SK-N-DZ (cell line): ENCODE measurements at regions not wholly inside any gene's neighbourhood (a gene's known extent, or its start where the extent isn't known, plus 50 kb on each side); places are given as distances from the start of the nearest gene placed in this dataset.
A peak's percentile ranks its signal among the peaks of the same experiment; 100 is the strongest.
"Not testable (repeated sequence)": the region's sequence is repeated elsewhere in the genome, so short reads cannot be mapped to it uniquely, and the experiment has no call there.

ENCODE experiments used
- DNase-seq: peaks from one replicate; pipeline ENCODE4 v3.0.0-alpha.2; 2015; ENCODE audit warnings: low spot score

DNA sequence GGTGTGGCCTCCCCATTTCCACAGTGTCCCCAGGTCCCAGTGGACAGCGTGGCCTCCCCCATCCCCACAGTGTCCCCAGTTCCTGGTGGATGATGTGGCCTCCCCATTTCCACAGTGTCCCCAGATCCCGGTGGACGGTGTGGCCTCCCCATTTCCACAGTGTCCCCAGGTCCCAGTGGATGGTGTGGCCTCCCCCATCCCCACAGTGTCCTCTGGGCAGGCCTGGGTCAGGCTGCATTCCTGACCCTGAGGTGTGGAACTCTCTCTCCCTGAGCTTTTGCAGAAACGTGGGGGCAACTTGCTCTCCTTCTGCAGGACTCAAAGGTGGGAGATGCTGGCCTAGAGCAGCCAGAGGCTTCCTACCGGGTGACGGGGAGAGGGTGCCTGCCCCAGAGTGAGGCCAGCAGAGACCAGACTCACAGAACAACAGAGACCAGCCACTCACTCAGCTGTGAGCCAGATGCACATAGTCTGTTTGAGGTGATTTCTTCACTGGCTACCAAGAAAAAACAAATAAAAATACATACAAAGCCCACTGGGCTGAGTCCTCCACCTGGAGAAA lies 85.8 kb upstream of the FGF3 start:
- no peak for DNase-seq

DNA sequence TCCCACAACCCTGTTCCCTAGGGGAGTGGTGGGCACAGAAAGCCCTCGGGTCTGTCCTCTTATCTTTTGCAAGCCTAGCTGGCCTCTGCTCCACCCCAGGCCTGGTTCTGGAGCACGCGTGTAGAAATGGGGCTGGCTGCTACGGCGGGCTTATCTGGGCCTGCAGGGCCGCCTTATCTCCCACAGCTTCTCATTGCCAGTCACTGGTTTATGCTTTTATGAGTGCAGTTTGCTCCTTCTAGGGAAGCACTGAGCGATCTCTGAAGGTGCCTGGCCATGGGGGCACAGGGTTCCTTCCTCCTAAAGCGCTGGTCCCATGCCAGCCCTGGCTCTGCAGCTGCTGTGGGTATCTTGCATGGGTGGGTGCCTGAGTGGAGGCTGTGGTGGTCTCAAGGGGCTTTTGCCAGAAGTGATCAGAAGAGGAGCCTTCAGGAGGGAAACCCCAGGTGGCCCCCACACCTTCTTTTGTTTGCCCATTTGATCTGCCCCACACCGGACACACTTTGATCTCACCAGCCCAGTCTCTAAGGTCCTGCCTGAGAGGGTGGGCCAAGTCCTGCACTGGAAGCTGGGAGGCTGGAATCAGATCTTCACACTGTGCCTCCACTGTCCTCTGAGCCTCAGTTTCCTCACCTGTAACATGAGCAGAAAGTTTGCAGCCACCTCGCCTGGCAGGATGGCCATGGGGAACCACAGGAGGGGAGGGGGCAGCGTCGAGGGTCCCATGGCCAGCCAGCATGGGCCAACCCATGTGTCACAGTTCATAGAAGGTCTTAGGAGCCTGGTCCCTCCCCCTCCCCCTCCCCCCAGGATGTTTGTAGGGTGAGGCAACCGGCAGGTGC lies 86.6 kb upstream of the FGF3 start:
- DNase-seq = no peak

DNA sequence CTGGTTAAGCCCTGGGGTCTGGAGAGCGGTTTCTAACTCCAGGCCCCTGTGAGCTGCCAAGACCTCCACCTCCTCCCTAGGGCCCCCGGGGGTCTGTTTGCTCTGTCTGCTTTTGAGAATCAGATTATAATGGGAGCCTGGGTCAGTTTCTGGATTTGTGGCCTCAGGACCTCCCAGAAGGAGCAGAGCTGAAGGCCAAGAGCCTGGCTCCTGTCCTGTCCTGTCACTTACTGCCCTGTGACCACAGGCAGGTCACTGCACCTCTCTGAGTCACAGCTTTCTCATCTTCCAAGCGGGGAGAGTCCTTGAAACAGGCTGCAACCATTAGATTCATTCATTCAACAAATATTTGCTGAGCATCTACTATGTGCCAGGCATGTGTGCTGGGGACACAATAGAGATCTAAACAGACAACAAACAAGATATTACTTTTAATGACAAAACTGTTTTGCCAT lies 87.3 kb upstream of the FGF3 start:
- no peak for DNase-seq

- DNase-seq = no peak
These were observed 88.4 kb upstream of the FGF3 start for GRCh38 chr11:69907611-69908010.

- no peak for DNase-seq
These were observed 89.5 kb upstream of the FGF3 start for GRCh38 chr11:69908511-69909220.

DNA sequence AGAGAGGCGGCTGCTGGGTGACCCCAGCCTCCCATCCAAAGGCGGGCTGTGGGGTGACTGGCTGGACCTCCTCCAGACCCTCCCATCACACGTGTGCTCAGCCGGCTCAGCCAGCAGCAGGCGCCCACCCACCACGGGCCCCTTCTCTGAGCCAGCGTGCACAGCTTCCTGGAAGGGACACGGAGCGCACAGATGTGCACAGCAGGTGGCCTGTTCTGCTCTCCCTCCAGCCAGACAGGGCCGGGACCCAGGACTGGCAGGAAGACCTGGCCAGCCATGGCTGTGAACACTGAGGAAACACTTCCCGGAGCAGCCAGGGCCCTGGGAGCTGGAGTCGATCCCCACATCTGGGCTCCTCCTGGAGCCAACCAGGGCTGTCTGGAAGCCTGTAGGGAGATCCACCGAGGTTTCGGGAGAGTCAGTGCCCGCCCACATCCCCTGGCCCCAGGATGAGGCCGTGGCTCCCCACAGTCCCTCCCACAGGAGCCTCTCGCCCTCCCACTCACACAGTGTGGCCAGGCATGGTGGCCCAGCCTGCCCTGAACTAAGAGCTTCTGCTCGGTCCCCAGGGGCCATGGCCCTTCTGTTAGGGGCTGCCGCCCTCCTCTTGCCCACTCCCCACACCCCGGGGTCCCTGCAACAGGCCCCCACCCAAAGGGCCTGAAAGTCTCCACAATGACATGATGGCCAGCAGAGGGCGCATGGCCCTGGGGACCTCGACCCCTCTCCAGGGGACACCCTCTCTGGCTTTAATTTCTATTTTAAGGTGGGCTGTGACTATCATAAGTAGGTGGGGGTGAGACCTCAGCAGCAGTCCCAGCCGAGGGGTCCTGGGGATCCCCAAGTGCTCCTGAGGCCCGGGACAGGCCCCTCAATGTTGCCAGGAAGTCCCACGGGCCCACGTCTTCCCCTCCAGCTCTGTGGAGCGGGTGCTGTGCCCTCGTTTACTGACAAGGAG lies 90.6 kb upstream of the FGF3 start:
- no peak for DNase-seq

DNA sequence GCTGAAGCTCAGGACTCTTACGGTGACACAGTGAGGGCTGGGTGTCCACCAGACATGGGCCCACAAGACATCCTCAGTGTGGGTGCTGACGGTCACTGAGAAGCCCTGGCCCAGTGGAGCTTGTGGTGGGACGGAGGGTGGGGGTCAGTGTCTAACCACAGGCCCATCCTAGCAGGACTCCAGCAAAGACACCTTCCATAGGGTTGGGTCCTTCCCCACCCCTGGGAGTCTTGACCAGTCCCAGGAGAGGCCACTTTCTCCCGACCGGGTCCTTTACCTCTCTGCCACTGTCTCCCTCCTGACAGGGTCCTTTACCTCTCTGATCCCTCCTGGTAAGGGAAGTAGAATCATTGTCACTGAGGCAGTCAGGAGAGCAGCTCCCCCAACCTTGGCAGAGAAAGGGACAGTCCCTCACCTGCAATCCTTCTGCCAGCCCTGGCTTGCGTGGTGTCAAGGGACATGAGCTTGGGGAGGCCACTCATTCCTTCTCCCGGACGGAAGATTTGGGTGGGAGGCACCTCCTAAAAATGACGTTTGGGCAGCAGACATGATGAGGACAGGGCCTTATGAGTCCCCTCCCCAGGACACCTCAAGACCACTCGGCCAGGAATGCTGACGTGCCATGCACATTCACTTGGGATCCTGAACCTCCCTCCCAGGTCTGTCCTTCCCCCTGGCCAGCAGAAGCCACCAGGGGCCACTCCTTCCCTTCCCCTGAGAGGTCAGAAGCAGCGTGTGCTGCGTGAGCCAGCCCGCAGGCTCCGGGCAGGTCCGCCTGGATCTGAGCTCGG lies 91.5 kb upstream of the FGF3 start:
- DNase-seq = no peak

DNA sequence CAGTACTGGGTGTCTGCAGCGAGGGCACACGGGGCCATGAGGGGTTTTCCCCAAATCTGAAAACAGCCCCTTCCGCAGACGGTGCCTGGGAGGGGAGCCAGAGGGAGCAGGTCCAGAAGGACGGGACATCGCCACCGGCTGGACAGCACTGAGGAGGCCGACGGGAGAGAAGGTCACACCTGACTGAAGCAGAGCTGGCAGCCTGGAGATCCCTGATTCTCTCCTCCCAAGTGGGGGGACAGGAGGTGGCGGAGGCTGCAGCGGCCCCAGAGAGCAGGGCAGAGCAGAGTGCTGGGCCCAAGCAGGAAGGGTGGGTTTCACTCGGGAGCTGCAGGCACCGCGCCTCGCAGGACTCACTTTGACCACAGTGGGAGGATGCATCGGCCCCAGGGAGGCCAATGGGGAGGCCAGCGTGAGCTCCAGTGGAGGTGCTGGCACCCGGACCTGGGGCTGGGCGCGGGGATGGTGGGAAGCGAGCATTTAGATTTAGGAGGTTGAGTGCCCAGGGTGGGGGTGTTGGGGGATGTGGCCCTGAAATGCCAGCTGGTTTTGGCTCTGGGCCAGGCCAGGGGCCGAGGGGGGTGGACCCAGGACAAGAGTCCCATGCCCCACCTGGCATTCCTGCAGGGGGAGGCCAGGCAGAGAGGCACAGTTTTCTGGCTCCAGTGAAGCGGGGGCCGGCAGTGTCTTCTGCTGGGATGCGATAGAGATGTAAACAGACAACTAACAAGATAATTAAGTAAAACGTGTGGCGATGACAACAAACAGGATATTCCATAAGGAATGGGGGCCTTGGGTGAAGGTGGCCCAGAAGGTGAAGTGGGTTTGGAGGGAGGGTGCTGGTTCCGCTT lies 92.3 kb upstream of the FGF3 start:
- DNase-seq = no peak

- no peak for DNase-seq
These were observed 93.1 kb upstream of the FGF3 start for GRCh38 chr11:69912161-69912910.

DNA sequence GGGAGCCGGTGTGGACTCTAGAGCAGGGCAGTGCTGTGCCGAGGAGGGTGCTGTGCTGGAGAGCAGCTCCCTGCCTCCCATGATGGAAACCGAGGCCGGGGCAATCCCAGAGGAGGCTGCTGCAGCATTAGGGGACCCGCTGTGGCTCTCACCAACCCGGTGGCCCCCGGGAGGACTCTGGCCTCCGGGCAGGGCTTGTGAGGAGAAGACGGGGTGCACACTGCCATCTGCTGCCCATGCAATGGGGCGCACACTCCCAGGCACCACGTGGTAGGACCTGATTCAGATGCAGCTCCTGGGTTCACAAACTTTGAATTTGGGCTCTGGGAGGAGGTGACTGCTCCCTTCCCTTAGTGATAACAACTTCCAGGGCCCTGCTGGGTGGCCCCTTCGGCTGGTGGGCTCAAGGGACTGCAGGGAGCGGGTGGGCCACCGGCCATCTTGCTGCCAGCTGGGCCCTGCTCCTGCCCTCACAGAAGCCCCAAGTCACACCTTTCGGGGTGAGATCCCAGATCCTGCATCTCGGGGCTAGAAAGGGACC lies 93.8 kb upstream of the FGF3 start:
- DNase-seq = no peak

DNA sequence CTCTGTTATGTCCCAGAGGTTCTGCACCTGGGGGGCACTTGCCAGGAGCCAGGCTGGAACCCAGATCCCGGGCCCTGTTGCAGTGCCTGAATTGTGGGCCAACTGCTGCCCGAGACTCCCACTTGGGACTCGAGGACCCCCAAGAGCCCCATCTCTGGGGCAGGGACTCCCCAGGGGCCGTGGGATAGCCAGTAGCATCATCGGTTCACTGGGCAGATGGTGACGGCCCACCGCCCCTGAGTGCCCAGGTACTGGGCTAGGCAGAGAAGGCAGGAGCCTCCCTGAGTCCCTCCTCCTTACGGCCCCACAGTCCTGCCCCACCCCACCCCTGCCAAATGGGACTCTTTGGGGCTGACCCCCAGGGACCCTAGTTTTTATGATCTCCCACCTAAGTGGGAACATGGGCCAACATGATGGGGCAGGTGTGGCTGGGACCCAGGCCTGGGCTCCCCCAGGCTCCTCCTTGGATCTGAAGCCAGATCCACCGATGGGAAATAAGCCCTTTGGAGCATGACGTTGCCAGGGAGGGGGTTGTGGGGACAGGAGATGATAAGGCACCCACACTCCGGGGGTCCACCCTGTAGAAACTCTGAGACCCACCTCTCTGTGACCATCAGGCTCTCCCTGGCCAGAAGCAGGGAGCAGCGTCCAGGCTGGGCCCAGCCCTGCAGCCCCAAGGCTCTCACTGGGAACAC lies 94.5 kb upstream of the FGF3 start:
- no peak for DNase-seq

DNA sequence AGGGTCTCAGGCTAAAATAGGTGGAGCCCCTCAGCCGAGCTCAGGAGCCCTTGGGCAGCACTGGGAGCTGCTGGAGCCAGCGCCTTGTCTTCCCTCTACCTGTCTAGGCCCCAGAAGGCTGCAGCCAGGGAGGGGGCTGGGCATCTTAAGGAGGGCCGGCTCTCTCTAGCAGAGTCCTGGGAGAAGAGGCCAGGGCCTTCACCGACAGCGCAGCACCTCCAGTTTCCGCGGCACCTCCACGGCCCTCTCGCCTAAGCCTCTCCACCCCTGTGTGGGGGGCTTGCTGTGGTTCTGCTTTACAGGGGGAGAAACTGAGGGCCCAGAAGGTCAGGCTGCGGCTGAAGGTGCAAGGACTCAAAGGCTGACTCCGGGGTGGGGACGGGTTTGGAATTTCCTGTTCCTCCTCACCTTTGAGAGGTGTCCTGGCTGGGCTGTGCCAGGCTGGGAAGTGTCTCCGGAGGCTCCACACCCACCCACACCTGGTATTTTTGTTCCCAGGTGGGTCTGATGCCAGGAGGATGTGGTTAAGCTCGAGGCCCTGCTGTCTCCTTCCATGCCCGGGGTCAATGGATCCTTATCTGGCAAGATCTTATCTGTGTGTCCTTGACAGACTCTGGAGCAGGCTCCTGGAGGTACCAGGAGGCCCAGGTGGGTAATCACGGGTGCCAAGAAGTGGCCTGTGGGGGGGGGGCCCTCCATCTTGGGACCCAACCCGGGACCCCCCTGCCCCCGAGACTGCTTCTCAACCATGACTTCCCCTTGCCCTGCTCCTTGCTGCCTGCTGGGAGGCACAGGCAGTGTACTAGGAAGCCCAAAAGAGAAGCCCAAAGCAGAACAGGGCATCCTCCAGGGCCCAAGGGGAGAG lies 95.3 kb upstream of the FGF3 start:
- no peak for DNase-seq

DNA sequence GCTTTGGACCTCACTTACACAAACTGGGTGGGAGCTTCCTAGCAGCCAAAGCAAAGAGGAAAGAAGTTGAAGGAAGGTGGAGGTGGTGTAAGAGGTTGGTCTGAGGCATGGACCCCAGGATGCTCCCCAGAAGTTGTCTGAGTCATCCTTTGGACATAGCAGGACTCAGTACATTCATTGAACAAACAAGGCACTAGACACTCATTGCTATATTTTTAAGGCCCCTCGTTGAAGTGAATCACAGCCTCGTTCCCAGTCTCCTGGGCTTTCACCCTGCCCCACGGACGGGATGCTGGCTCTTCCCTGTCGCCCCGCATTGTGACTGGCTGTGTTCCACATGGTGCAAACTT lies 95.9 kb upstream of the FGF3 start:
- DNase-seq = no peak

- peak; percentile 48 for DNase-seq
These were observed 96.5 kb upstream of the FGF3 start for GRCh38 chr11:69915501-69916250.

- not testable (repeated sequence) for DNase-seq
These were observed 97.0 kb upstream of the FGF3 start for GRCh38 chr11:69916251-69916649.

- DNase-seq = no peak
These were observed 97.7 kb upstream of the FGF3 start for GRCh38 chr11:69916806-69917387.
